ENCODE measurements at regions not wholly inside any gene's neighbourhood (a gene's known extent, or its start where the extent isn't known, plus 50 kb on each side); places are given as distances from the start of the nearest gene placed in this dataset.
"Not testable (repeated sequence)": the region's sequence is repeated elsewhere in the genome, so short reads cannot be mapped to it uniquely, and the experiment has no call there.

DNA sequence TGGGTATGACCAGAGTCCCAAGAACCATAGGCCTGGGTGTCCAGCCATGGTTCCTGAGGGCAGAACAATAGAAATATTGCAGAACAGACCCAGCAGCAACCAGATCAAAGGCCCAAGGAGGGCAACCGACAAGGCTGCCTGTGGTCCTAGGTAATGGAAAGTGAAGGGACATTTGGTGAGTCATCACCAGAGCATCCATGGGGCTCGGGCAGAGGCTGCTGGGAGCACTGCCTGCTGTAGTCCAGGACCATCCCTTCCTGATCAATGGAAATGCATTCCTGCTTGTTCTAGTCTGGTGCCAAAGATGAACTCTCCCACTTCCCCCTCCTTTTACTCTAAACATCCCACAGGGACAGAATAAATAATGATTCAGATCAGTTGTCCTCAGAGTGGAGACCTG, 172.8 kb upstream of the CACNA1E start:
- no peak overlapping the region for H3K27ac ChIP-seq
- H3K9me3 ChIP-seq (replicated peaks), result no peaks in the 10 kb centered on the region
- H3K4me1 ChIP-seq, result no peaks in the 10 kb centered on the region
- no peak overlapping the region for H3K4me3 ChIP-seq
- DNase-seq, result no peak
- H3K36me3 ChIP-seq, result no peaks in the 10 kb centered on the region
- H3K27me3 ChIP-seq, result 0 out of 2 replicates have a peak, but pooled peaks cover 3% of the 10 kb centered on the region

- no peaks in the 10 kb centered on the region for H3K36me3 ChIP-seq
- 0 out of 2 replicates have a peak, but pooled peaks cover 3% of the 10 kb centered on the region for H3K27me3 ChIP-seq
Observed at GRCh38 chr1:181312946-181313345, 170.4 kb upstream of the CACNA1E start.

GRCh38 chr1:181313466-181313865, 169.9 kb upstream of the CACNA1E start:
- Histone ChIP-seq H3K36me3 (no peaks in the 10 kb centered on the region), H3K27ac (no peak overlapping the region), H3K27me3 (0 out of 2 replicates have a peak, but pooled peaks cover 3% of the 10 kb centered on the region), H3K4me3 (no peak overlapping the region), H3K4me1 (no peaks in the 10 kb centered on the region), H3K9me3 (replicated peaks) (no peaks in the 10 kb centered on the region)
- no peak for DNase-seq

More at GRCh38 chr1:181312946-181313345, 170.4 kb upstream of the CACNA1E start:
- no peaks in the 10 kb centered on the region for H3K9me3 ChIP-seq (replicated peaks)
- DNase-seq, result no peak
- no peak overlapping the region for H3K27ac ChIP-seq
- no peak overlapping the region for H3K4me3 ChIP-seq
- H3K4me1 ChIP-seq, result no peaks in the 10 kb centered on the region

- H3K36me3 ChIP-seq, result no peaks in the 10 kb centered on the region
- H3K4me1 ChIP-seq, result no peaks in the 10 kb centered on the region
- no peak for DNase-seq
- no peak overlapping the region for H3K4me3 ChIP-seq
- H3K27ac ChIP-seq, result no peak overlapping the region
- H3K9me3 ChIP-seq (replicated peaks), result no peaks in the 10 kb centered on the region
- 0 out of 2 replicates have a peak, but pooled peaks cover 3% of the 10 kb centered on the region for H3K27me3 ChIP-seq
Observed at GRCh38 chr1:181314010-181314409, 169.3 kb upstream of the CACNA1E start.

DNA sequence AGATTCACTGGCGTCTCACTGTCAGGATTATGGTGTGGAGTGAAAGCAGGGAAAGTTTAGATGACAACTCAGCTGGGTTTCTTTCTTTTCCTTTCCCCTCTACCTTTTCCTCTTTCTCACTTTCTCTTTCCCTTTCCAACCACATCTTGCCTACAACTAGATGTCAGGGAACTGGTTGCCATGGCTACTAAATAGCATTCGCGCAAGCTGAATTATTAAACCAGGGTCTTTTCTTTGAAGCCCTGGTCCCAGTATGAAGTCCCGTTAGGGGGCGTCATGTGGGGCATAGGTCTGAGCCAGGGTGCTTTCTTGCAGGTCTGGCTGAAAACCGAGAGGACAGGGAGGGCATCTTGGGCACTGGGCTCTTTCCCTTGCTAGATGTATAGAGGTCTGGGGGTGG, 168.4 kb upstream of the CACNA1E start:
- Histone ChIP-seq H3K36me3 (no peaks in the 10 kb centered on the region), H3K27me3 (0 out of 2 replicates have a peak, but pooled peaks cover 3% of the 10 kb centered on the region), H3K4me1 (no peaks in the 10 kb centered on the region), H3K4me3 (no peak overlapping the region), H3K27ac (no peak overlapping the region), H3K9me3 (replicated peaks) (no peaks in the 10 kb centered on the region)
- no peak for DNase-seq

DNA sequence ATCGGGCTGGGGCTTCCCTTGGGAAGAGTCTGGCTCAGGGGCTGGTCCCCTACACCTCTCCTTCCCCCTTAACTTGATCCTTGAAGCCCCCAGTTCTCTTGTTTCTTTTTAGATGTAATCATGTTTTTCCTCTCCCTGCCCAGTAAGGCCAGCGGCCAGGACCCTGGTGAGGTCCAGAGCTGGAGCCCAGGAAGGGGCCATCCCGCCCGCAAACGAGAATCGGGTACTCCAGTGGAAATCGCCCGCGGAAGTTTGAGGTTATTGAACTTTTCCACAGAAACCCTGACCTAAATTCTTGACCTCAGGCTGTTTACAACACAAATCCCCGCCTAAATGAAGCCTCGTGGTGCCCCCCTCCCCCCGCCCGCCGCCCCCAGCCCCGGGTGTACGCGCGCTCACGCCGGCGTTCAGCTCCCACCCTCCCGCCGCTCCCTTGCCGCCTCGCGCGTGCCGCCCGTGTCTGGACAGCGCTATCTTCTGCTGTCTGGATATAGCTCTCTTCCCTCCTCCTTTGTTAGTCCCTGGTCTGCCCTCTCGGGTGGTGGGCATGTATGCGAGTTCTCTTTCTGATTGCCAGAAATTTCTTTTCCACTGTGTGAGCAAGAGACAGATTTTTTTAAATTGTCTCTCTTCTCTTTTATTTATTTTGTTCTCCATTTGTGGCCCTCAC, 165.9 kb upstream of the CACNA1E start:
- Histone ChIP-seq H3K27ac (no peak overlapping the region), H3K27me3 (0 out of 2 replicates have a peak, but pooled peaks cover 3% of the 10 kb centered on the region), H3K4me1 (no peaks in the 10 kb centered on the region), H3K36me3 (no peaks in the 10 kb centered on the region), H3K9me3 (replicated peaks) (no peaks in the 10 kb centered on the region), H3K4me3 (no peak overlapping the region)
- no peak for DNase-seq

GRCh38 chr1:181318022-181318857, 165.1 kb upstream of the CACNA1E start:
- Histone ChIP-seq H3K36me3 (no peaks in the 10 kb centered on the region), H3K27me3 (0 out of 2 replicates have a peak, but pooled peaks cover 3% of the 10 kb centered on the region), H3K27ac (no peak overlapping the region), H3K4me3 (no peak overlapping the region), H3K9me3 (replicated peaks) (no peaks in the 10 kb centered on the region), H3K4me1 (no peaks in the 10 kb centered on the region)
- DNase-seq, result no peak

DNA sequence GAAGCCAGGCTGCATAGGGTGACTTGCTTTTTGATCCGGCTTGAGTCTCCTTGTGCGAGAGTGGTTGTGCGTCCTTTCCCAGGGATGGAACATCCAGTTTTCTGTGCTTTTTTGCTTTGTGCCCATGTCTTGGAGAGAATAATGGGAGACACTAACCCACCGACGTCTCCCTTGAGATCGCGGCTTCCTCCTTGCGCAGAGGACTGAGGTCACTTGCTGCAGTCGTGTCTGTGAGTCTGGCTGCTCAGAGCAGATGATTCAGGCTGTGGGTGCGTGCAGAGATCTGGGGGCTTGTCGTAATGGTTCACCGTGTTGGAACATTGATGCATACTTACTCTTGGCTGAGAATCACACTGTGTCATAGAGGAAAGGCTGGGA, 164.5 kb upstream of the CACNA1E start:
- no peaks in the 10 kb centered on the region for H3K4me1 ChIP-seq
- no peak overlapping the region for H3K4me3 ChIP-seq
- no peaks in the 10 kb centered on the region for H3K9me3 ChIP-seq (replicated peaks)
- 0 out of 2 replicates have a peak, but pooled peaks cover 1% of the 10 kb centered on the region for H3K27me3 ChIP-seq
- no peaks in the 10 kb centered on the region for H3K36me3 ChIP-seq
- no peak for DNase-seq
- H3K27ac ChIP-seq, result no peak overlapping the region

DNA sequence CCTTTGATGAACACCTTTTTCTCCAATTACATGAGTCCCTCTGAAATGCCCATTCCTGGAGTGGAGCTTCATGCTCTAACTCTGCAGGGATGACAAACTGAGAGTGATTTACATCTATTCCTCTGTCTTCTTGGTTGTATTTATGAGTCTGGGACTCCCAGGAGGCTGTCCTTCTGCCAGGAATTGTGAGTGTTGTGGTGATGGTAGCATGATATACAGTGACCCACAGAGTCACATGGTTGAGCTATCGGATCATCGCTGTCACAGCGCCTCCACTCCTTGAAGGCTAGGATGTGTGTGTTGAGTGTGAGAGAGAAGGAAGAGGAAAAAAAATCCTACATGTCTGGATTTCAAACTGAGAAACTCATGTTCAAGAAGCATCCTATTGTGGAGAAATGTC, 163.4 kb upstream of the CACNA1E start:
- no peak overlapping the region for H3K27ac ChIP-seq
- H3K36me3 ChIP-seq, result no peaks in the 10 kb centered on the region
- no peaks in the 10 kb centered on the region for H3K27me3 ChIP-seq
- no peak overlapping the region for H3K4me3 ChIP-seq
- DNase-seq, result no peak
- H3K9me3 ChIP-seq (replicated peaks), result no peaks in the 10 kb centered on the region
- no peaks in the 10 kb centered on the region for H3K4me1 ChIP-seq

GRCh38 chr1:181324797-181325616, 158.3 kb upstream of the CACNA1E start:
- H3K27ac ChIP-seq, result no peak overlapping the region
- H3K4me1 ChIP-seq, result no peaks in the 10 kb centered on the region
- H3K27me3 ChIP-seq, result no peaks in the 10 kb centered on the region
- no peaks in the 10 kb centered on the region for H3K9me3 ChIP-seq (replicated peaks)
- no peak for DNase-seq
- no peaks in the 10 kb centered on the region for H3K36me3 ChIP-seq
- H3K4me3 ChIP-seq, result no peak overlapping the region

DNA sequence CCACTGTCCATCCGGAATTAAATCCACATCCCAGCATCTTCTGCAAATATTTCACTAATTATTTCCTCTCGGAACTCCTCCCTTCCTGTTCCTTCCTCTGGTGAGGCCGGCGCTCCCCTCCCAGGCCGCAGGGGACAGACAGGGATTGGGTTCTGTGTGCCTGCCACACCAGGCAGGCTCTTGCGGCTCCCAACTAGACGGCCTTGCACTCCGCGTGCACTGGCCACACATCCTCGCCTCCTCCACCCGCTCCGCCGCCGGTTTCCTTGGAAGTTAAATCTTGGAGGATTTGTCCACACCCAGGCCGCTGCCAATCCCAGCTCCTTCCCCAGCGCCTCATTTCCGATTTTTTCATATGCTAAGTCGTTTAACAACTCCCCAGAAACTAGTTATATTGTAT, 157.6 kb upstream of the CACNA1E start:
- not testable (repeated sequence) for H3K27me3 ChIP-seq; H3K27ac ChIP-seq; H3K36me3 ChIP-seq; H3K9me3 ChIP-seq (replicated peaks); H3K4me3 ChIP-seq; DNase-seq; H3K4me1 ChIP-seq

- no peaks in the 10 kb centered on the region for H3K36me3 ChIP-seq
- no peak for DNase-seq
- H3K9me3 ChIP-seq (replicated peaks), result no peaks in the 10 kb centered on the region
- no peak overlapping the region for H3K4me3 ChIP-seq
- no peak overlapping the region for H3K27ac ChIP-seq
- H3K4me1 ChIP-seq, result no peaks in the 10 kb centered on the region
- H3K27me3 ChIP-seq, result no peaks in the 10 kb centered on the region
Observed at GRCh38 chr1:181326348-181326747, 157.0 kb upstream of the CACNA1E start.

GRCh38 chr1:181327796-181328195, 155.5 kb upstream of the CACNA1E start:
- no peaks in the 10 kb centered on the region for H3K27me3 ChIP-seq
- DNase-seq, result no peak
- no peak overlapping the region for H3K4me3 ChIP-seq
- H3K4me1 ChIP-seq, result no peaks in the 10 kb centered on the region
- H3K27ac ChIP-seq, result no peak overlapping the region
- H3K36me3 ChIP-seq, result no peaks in the 10 kb centered on the region
- H3K9me3 ChIP-seq (replicated peaks), result no peaks in the 10 kb centered on the region

- no peak overlapping the region for H3K4me3 ChIP-seq
- H3K9me3 ChIP-seq (replicated peaks), result no peaks in the 10 kb centered on the region
- no peak for DNase-seq
- no peaks in the 10 kb centered on the region for H3K4me1 ChIP-seq
- H3K36me3 ChIP-seq, result no peaks in the 10 kb centered on the region
- H3K27me3 ChIP-seq, result no peaks in the 10 kb centered on the region
- H3K27ac ChIP-seq, result no peak overlapping the region
Observed at GRCh38 chr1:181334724-181335123, 148.6 kb upstream of the CACNA1E start.

- no peak for DNase-seq
- Histone ChIP-seq H3K27me3 (no peaks in the 10 kb centered on the region), H3K4me1 (no peaks in the 10 kb centered on the region), H3K27ac (no peak overlapping the region), H3K36me3 (no peaks in the 10 kb centered on the region), H3K4me3 (no peak overlapping the region), H3K9me3 (replicated peaks) (no peaks in the 10 kb centered on the region)
Observed at GRCh38 chr1:181335631-181336030, 147.7 kb upstream of the CACNA1E start.
